Neuronal stem cell (in vitro differentiated cells): ENCODE measurements at regions not wholly inside any gene's neighbourhood (a gene's known extent, or its start where the extent isn't known, plus 50 kb on each side); places are given as distances from the start of the nearest gene placed in this dataset.

Experiments
- DNase-seq: peaks from one replicate; pipeline ENCODE4 v3.0.0-alpha.2; 2013; ENCODE audit warnings: low spot score
- H2AFZ ChIP-seq: one replicate; pipeline ENCODE4 v1.6.1; 2013; ENCODE audit warnings: mild to moderate bottlenecking, low read length, inconsistent platforms
- H2AK5ac ChIP-seq: 2 replicates; pipeline ENCODE4 v1.6.1; 2013; ENCODE audit warnings: low read depth, mild to moderate bottlenecking, inconsistent platforms, low read length, moderate library complexity, mixed read lengths
- H2BK120ac ChIP-seq: 2 replicates; pipeline ENCODE4 v1.6.1; 2013; ENCODE audit warnings: low read depth, mild to moderate bottlenecking, inconsistent platforms, low read length, moderate library complexity, mixed read lengths
- H2BK12ac ChIP-seq: one replicate; pipeline ENCODE4 v1.6.1; 2013; ENCODE audit warnings: low read length, inconsistent platforms
- H2BK15ac ChIP-seq: 2 replicates; pipeline ENCODE4 v1.6.1; 2013; ENCODE audit warnings: mild to moderate bottlenecking, low read length, inconsistent platforms, mixed read lengths
- H2BK5ac ChIP-seq: one replicate; pipeline ENCODE4 v1.6.1; 2013; ENCODE audit warnings: inconsistent platforms, mild to moderate bottlenecking, low read length, moderate library complexity
- H3K14ac ChIP-seq: one replicate; pipeline ENCODE4 v1.6.1; 2013; ENCODE audit warnings: low read length, inconsistent platforms
- H3K18ac ChIP-seq: 2 replicates; pipeline ENCODE4 v1.6.1; 2013; ENCODE audit warnings: low read length, inconsistent platforms
- H3K23ac ChIP-seq: 2 replicates; pipeline ENCODE4 v1.6.1; 2013; ENCODE audit warnings: low read depth, mild to moderate bottlenecking, mixed read lengths, low read length, inconsistent platforms; ENCODE audit not compliant: poor library complexity
- H3K27ac ChIP-seq: replicated peaks from 3 replicates; pipeline ENCODE4 v1.5.1; 2013; ENCODE audit warnings: low read length, inconsistent platforms
- H3K27me3 ChIP-seq, 3 experiments: 2 replicates each; pipeline ENCODE4 v1.6.1; 2013; ENCODE audit warnings: low read length in 3 of 3, mild to moderate bottlenecking in 2 of 3, inconsistent platforms in 1 of 3, low read depth in 1 of 3, mixed read lengths in 1 of 3, moderate library complexity in 1 of 3; ENCODE audit not compliant: control insufficient read depth in 3 of 3, insufficient read depth in 3 of 3
- H3K36me3 ChIP-seq, 2 donors: replicated peaks in 1 of 2; 2 replicates each; pipeline ENCODE4 v1.6.1; 2013; ENCODE audit warnings: low read length in 2 of 2; ENCODE audit not compliant: control insufficient read depth in 2 of 2, insufficient read depth in 2 of 2
- H3K4ac ChIP-seq: 2 replicates; pipeline ENCODE4 v1.6.1; 2013; ENCODE audit warnings: inconsistent platforms, mild to moderate bottlenecking, low read length, moderate library complexity
- H3K4me1 ChIP-seq, 2 donors: 1 replicate in 1 of 2; 2 replicates in 1 of 2; pipeline ENCODE4 v1.6.1; 2013; ENCODE audit warnings: low read length in 2 of 2, low read depth in 1 of 2; ENCODE audit not compliant: control insufficient read depth in 2 of 2, insufficient read depth in 1 of 2
- H3K4me2 ChIP-seq: one replicate; pipeline ENCODE4 v1.6.1; 2013; ENCODE audit warnings: mild to moderate bottlenecking, low read length, inconsistent platforms; ENCODE audit not compliant: insufficient read depth, poor library complexity, severe bottlenecking
- H3K4me3 ChIP-seq, 2 donors: 2 replicates each; pipeline ENCODE4 v1.5.1; 2013; ENCODE audit warnings: low read length in 2 of 2, mild to moderate bottlenecking in 2 of 2, inconsistent platforms in 1 of 2, moderate library complexity in 1 of 2
- H3K79me1 ChIP-seq: one replicate; pipeline ENCODE4 v1.6.1; 2013; ENCODE audit warnings: low read depth, mild to moderate bottlenecking, inconsistent platforms, low read length, moderate library complexity
- H3K9ac ChIP-seq: one replicate; pipeline ENCODE4 v1.6.1; 2013; ENCODE audit warnings: mild to moderate bottlenecking, low read depth, low read length, inconsistent platforms; ENCODE audit not compliant: poor library complexity
- H3K9me3 ChIP-seq, 2 donors: replicated peaks in 1 of 2; 2 replicates each; pipeline versions ENCODE3 to v1.6.1; 2013; ENCODE audit warnings: low read length in 2 of 2, mild to moderate bottlenecking in 2 of 2, inconsistent platforms in 1 of 2, low read depth in 1 of 2, mixed read lengths in 1 of 2, moderate library complexity in 1 of 2; ENCODE audit not compliant: control insufficient read depth in 2 of 2, insufficient read depth in 1 of 2
- H4K8ac ChIP-seq: one replicate; pipeline ENCODE4 v1.6.1; 2013; ENCODE audit warnings: low read depth, mild to moderate bottlenecking, inconsistent platforms, low read length, moderate library complexity
- H4K91ac ChIP-seq: one replicate; pipeline ENCODE4 v1.6.1; 2013; ENCODE audit warnings: low read length, low read depth, mild to moderate bottlenecking, inconsistent platforms; ENCODE audit not compliant: poor library complexity
- WGBS, 2 donors: extraction: QIAGEN DNeasy Blood & Tissue Kit; methylation state at CpG; one replicate each; pipeline ENCODE4 v1.1.7; 2013; ENCODE audit warnings: missing lambda C conversion rate in 2 of 2, mixed read lengths in 1 of 2; ENCODE audit not compliant: insufficient read length in 2 of 2, insufficient replicate concordance in 1 of 2; ENCODE audit errors: extremely low coverage in 2 of 2; 5-methylcytosine and 5-hydroxymethylcytosine counted together

DNA sequence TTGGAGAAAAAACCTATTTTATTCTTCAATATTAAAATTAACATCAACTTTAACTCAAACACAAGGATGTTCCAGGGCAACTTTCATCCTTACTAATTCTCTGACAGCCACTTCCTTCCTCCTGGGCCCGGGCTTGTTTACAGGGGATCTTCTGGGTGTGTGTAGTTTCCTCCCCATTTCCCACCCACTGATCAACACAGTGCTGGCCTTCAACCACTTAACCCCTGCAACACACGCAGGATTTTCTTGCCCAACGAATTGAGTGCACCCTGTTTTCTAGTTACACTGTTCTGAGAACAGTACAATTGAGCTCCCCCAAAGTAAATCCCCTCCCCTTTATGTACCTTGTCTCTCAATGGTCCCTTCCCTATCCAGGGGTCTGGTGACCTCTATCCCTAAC is 83.1 kb upstream of the RANBP3L start:
- H3K4me2 ChIP-seq = no peak overlapping the region
- H3K27me3 ChIP-seq = peaks cover 0 to under 1% (median 0%) of the 10 kb centered on the region in 3 experiments
- no peaks in the 10 kb centered on the region for H3K9me3 ChIP-seq
- H3K14ac ChIP-seq = no peak overlapping the region
- H4K91ac ChIP-seq = no peak overlapping the region
- no peaks in the 10 kb centered on the region for H3K4me1 ChIP-seq
- DNase-seq = no peak
- no peak overlapping the region for H4K8ac ChIP-seq
- H3K79me1 ChIP-seq = no peaks in the 10 kb centered on the region
- H3K27ac ChIP-seq = no peak overlapping the region
- WGBS, 2 donors = no CpG with 5 or more reads among the region's 3 CpGs
- H3K23ac ChIP-seq = no peak overlapping the region
- no peak overlapping the region for H3K4me3 ChIP-seq
- H2BK120ac ChIP-seq = no peak overlapping the region
- no peak overlapping the region for H2BK5ac ChIP-seq
- no peak overlapping the region for H2AK5ac ChIP-seq
- no peak overlapping the region for H3K9ac ChIP-seq
- H3K36me3 ChIP-seq = no peaks in the 10 kb centered on the region
- no peak overlapping the region for H2AFZ ChIP-seq
- no peak overlapping the region for H3K18ac ChIP-seq
- no peak overlapping the region for H2BK15ac ChIP-seq
- no peak overlapping the region for H2BK12ac ChIP-seq
- no peak overlapping the region for H3K4ac ChIP-seq

DNA sequence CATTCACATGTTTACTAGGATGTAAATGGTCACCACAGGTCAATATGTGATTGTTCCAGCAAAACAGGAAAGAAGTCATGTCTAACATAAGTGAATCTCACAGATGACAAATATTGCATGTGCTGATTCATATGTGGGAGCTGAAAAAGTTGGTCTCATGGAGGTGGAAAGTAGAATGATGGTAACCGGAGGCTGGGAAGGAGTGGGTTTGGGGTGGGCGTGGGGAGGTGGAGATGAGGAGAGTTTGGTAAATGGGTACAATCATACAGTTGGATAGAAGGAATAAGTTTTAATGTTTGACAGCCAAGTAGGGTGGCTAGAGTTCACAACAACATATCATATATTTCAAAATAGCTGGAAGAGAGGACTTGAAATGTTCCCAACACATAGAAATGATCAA is 83.8 kb upstream of the RANBP3L start:
- H2AK5ac ChIP-seq = no peak overlapping the region
- H2BK12ac ChIP-seq = no peak overlapping the region
- H3K4me1 ChIP-seq = no peaks in the 10 kb centered on the region
- H4K8ac ChIP-seq = no peak overlapping the region
- H3K4me2 ChIP-seq = no peak overlapping the region
- H4K91ac ChIP-seq = no peak overlapping the region
- H2BK120ac ChIP-seq = no peak overlapping the region
- H3K18ac ChIP-seq = no peak overlapping the region
- H3K4me3 ChIP-seq = no peak overlapping the region
- no peak overlapping the region for H3K9ac ChIP-seq
- H3K9me3 ChIP-seq = no peaks in the 10 kb centered on the region
- no peak overlapping the region for H3K4ac ChIP-seq
- H2BK15ac ChIP-seq = no peak overlapping the region
- no peaks in the 10 kb centered on the region for H3K79me1 ChIP-seq
- no peak overlapping the region for H3K14ac ChIP-seq
- no peak for DNase-seq
- WGBS, 2 donors = 100% methylated on average over 1 of the region's 2 CpGs
- H2AFZ ChIP-seq = no peak overlapping the region
- H2BK5ac ChIP-seq = no peak overlapping the region
- no peak overlapping the region for H3K23ac ChIP-seq
- H3K36me3 ChIP-seq = no peaks in the 10 kb centered on the region
- no peaks in the 10 kb centered on the region for H3K27me3 ChIP-seq
- no peak overlapping the region for H3K27ac ChIP-seq

DNA sequence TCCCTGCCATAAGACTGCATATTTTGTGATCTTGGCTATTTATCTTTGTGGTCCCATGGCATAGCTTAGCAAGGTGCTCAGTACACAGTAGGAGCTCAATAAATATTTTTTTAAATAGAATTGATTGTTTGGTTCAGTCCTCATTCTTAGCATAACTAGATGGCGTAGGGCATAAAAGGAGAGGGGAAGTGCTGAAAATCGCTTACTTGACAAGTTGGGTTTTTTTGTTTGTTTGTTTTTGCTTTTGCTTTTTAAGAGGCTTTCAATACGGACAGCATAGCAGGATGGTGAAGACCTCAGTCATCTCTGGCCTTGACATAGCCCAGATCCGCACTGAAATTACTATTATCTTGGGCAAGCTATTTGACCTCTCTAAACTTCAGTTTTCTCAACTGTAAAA is 86.6 kb upstream of the RANBP3L start:
- no peak overlapping the region for H2BK5ac ChIP-seq
- no peaks in the 10 kb centered on the region for H3K4me1 ChIP-seq
- H3K79me1 ChIP-seq = no peaks in the 10 kb centered on the region
- H2BK15ac ChIP-seq = no peak overlapping the region
- WGBS, 2 donors = no CpG with 5 or more reads among the region's 4 CpGs
- H3K4ac ChIP-seq = no peak overlapping the region
- no peak overlapping the region for H3K18ac ChIP-seq
- no peaks in the 10 kb centered on the region for H3K36me3 ChIP-seq
- no peak overlapping the region for H3K4me2 ChIP-seq
- H4K91ac ChIP-seq = no peak overlapping the region
- H3K4me3 ChIP-seq = no peak overlapping the region
- no peaks in the 10 kb centered on the region for H3K9me3 ChIP-seq
- no peak overlapping the region for H2BK120ac ChIP-seq
- H3K23ac ChIP-seq = no peak overlapping the region
- no peak overlapping the region for H3K27ac ChIP-seq
- H2BK12ac ChIP-seq = no peak overlapping the region
- no peak overlapping the region for H2AK5ac ChIP-seq
- H3K14ac ChIP-seq = no peak overlapping the region
- no peak overlapping the region for H2AFZ ChIP-seq
- H3K27me3 ChIP-seq = peaks cover 0 to 6% (median 0%) of the 10 kb centered on the region in 3 experiments
- no peak overlapping the region for H3K9ac ChIP-seq
- no peak overlapping the region for H4K8ac ChIP-seq
- DNase-seq = no peak

DNA sequence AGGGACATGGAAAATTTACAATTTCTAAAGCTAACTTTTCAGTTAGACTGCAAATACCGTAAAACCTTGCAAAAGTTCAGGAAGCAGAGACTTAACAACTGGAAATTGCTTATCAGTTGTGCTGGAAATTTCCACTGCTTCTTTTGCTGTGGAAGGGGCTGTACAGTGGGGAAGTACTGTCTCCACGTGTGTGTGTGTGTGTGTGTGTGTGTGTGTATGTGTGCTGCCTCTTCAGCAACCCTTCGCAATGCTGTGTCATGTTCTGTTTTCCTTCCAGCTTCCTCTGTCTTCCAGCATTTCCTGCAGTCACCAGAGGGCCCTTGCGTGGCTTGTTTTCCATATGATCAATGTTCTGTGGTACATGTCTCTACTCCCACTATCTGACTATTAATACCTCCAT is 87.5 kb upstream of the RANBP3L start:
- H3K4me2 ChIP-seq = no peak overlapping the region
- no peak overlapping the region for H3K27ac ChIP-seq
- no CpG with 5 or more reads among the region's 4 CpGs for WGBS, 2 donors
- H3K4me3 ChIP-seq = no peak overlapping the region
- H4K91ac ChIP-seq = no peak overlapping the region
- H3K36me3 ChIP-seq = no peaks in the 10 kb centered on the region
- H3K9me3 ChIP-seq = no peaks in the 10 kb centered on the region
- DNase-seq = no peak
- no peak overlapping the region for H2BK15ac ChIP-seq
- H3K18ac ChIP-seq = no peak overlapping the region
- H3K4ac ChIP-seq = no peak overlapping the region
- no peak overlapping the region for H2BK12ac ChIP-seq
- H2BK5ac ChIP-seq = no peak overlapping the region
- H3K23ac ChIP-seq = no peak overlapping the region
- H2AFZ ChIP-seq = no peak overlapping the region
- peaks cover 0 to 6% (median 0%) of the 10 kb centered on the region in 3 experiments for H3K27me3 ChIP-seq
- H2AK5ac ChIP-seq = no peak overlapping the region
- H2BK120ac ChIP-seq = no peak overlapping the region
- H3K14ac ChIP-seq = no peak overlapping the region
- no peak overlapping the region for H3K9ac ChIP-seq
- no peak overlapping the region for H4K8ac ChIP-seq
- peaks cover 0 to 2% of the 10 kb centered on the region in 2 donors for H3K4me1 ChIP-seq
- H3K79me1 ChIP-seq = no peaks in the 10 kb centered on the region
